GM12865 (cell line): ENCODE measurements at regions not wholly inside any gene's neighbourhood (a gene's known extent, or its start where the extent isn't known, plus 50 kb on each side); places are given as distances from the start of the nearest gene placed in this dataset.

Experiments
- DNase-seq: peaks from one replicate; pipeline ENCODE4 v3.0.0; 2010; ENCODE audit warnings: low read depth
- H3K4me3 ChIP-seq: 2 replicates; pipeline ENCODE4 v1.5.1; 2011; ENCODE audit warnings: mild to moderate bottlenecking, low read depth, low read length, control low read depth
- CTCF ChIP-seq: IDR thresholded peaks from 2 replicates; pipeline ENCODE4 v1.5.1; 2011; ENCODE audit warnings: low read length, control low read depth, low read depth, inconsistent platforms; ENCODE audit not compliant: insufficient read depth; ENCODE audit errors: missing control alignments

- no peak for TF ChIP-seq CTCF
- DNase-seq: no peak
- H3K4me3 ChIP-seq: no peak overlapping the region
Observed at GRCh38 chr16:8063159-8063558, 527.2 kb downstream of the TMEM114 start.

GRCh38 chr16:8062677-8063076 is 527.6 kb downstream of the TMEM114 start:
- H3K4me3 ChIP-seq: no peak overlapping the region
- DNase-seq: no peak
- TF ChIP-seq CTCF: no peak

DNA sequence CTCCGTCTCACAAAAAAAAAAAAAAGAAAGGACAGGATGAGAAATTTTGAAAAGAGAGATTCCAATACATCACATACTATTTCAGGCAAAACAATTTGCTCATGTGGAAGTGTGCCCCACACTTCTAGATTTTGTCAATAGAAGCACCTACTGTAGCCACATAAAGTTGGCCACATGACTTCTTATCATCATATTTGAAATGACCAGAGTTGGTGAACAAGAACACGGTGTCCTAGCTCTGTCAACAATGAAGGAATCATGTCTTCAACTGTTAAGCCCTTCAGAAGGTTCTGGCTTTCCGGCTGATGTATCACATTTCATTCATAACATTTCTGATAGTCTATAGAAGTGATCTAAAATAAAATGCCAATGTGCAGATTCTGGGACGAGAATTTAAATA is 534.5 kb downstream of the TMEM114 start:
- H3K4me3 ChIP-seq: no peak overlapping the region
- DNase-seq: no peak

DNA sequence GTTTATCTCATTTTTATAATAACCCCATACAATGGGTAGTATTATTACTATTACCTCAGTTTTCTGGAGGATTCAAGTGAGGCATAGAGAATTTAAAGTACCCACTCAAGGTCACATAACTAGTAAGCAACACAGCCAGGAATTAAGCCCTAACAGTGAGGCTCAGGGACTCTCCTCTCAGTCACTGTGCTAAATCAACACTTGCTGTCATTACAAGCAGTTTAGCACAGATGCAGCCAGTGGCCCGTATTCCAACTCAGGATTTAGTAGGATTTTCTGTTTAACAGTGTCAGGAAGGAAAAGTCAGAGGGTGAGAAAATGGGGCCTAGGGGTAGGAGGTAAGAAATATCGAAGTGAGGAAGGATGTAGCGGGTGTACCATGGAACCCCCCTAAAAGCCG is 536.9 kb downstream of the TMEM114 start:
- no peak overlapping the region for H3K4me3 ChIP-seq
- DNase-seq: no peak
- TF ChIP-seq CTCF: no peak

More for the DNA sequence above, 534.5 kb downstream of the TMEM114 start:
- TF ChIP-seq CTCF: no peak

DNA sequence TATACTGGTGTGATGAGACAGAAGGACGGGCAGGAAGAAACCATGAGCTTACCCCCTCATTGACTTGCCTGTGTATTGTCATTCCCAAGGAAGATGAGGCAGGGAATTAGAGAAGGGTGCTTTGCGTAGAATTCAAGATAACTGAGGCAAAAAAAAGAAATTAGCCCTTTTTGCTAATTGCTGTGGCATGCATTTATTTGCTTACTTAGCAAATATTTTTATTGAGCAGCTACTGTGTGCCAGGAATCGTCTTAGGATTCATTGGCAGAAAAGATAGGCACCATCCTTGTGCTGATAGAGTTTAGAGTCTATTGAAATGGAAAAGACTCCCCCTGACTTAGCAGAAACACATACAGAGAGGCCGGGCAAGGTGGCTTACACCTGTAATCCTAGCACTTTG is 541.9 kb downstream of the TMEM114 start:
- no peak for TF ChIP-seq CTCF
- H3K4me3 ChIP-seq: no peak overlapping the region
- no peak for DNase-seq

GRCh38 chr16:8047736-8048135 is 542.6 kb downstream of the TMEM114 start:
- DNase-seq: no peak
- H3K4me3 ChIP-seq: no peak overlapping the region
- TF ChIP-seq CTCF: no peak

DNA sequence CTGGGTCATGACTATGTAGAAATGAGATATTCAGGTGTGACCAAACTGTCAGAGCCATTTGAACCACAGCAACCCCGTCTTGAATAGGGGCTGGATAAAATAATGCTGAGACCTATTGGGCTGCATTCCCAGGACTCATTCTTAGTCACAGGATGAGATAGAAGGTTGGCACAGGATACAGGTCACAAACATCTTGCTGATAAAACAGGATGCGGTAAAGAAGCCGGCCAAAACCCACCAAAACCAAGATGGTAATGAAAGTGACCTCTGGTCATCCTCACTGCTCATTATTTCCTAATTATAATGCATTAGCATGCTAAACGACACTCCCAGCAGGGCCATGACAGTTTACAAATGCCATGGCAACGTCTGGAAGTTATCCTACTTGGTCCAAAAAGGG is 545.5 kb downstream of the TMEM114 start:
- DNase-seq: no peak
- H3K4me3 ChIP-seq: no peak overlapping the region
- TF ChIP-seq CTCF: no peak
